ENCODE measurements at regions not wholly inside any gene's neighbourhood (a gene's known extent, or its start where the extent isn't known, plus 50 kb on each side); places are given as distances from the start of the nearest gene placed in this dataset.

DNA sequence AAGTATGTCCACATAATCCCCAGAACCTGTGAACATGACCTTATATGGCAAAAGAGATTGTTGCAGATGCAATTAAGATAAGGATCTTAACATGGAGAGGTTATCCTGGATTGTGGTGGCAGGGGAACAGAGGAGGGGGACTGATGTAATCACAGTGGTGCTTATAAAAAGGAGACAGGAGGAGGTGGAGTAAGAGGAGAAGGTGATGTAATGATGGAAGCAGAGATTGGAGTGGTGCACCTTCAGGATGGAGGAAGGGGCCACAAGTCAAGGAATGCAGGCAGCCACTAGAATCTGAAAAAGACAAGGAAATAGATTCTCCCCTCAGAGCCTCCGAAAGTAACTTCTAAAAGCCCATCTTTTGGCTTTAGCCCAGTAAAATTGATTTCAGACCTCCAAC lies 388.4 kb downstream of the BCOR start:
- TF ChIP-seq, protein P1, sequence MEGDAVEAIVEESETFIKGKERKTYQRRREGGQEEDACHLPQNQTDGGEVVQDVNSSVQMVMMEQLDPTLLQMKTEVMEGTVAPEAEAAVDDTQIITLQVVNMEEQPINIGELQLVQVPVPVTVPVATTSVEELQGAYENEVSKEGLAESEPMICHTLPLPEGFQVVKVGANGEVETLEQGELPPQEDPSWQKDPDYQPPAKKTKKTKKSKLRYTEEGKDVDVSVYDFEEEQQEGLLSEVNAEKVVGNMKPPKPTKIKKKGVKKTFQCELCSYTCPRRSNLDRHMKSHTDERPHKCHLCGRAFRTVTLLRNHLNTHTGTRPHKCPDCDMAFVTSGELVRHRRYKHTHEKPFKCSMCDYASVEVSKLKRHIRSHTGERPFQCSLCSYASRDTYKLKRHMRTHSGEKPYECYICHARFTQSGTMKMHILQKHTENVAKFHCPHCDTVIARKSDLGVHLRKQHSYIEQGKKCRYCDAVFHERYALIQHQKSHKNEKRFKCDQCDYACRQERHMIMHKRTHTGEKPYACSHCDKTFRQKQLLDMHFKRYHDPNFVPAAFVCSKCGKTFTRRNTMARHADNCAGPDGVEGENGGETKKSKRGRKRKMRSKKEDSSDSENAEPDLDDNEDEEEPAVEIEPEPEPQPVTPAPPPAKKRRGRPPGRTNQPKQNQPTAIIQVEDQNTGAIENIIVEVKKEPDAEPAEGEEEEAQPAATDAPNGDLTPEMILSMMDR (IDR thresholded peaks at IDR 0.05; ENCODE audit: low read depth, low read length) = no peak
- no peak for DNase-seq (ENCODE audit: extremely low read depth, low read depth)

DNA sequence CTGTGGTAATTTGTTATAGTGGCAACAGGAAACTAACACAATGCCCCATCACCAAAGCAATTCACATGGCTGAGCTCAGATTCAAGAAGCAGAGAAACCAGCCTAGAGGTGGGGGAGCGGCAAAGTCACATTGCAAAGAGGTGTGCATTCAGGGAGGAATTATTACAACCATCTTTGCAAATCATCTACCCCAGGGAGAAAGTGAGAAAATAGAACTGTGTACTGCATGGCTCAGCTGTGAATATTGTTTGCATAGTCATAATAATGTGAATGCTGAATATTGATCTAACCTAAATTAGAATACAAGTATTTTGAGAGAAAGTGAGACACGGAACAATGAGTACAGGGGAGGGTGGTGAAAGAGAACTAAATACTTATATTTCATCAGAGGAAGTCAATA lies 387.9 kb downstream of the BCOR start:
- TF ChIP-seq, protein P1 (IDR thresholded peaks at IDR 0.05; ENCODE audit: low read depth, low read length) = no peak
- no peak for DNase-seq (ENCODE audit: extremely low read depth, low read depth)

DNA sequence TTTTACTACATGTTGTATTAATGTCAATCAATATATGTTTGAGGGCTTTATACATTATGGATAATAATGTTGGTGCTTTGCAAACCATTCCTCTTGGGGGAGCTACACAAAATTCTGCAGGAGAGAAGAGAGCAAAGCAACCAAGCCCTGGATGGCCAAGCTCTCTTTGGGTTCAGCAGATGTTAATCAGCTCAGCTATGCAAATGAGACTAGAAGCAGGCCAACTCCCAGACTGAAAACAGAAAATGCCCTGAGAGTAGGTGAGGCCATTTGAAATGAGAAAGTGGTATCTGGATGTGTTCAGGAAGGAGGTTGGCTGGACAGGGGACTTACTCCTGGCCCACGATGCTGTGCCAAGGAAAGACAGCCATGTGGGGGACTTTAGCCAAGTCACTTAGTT lies 387.0 kb downstream of the BCOR start:
- no peak for DNase-seq (ENCODE audit: extremely low read depth, low read depth)
- TF ChIP-seq, protein P1 (IDR thresholded peaks at IDR 0.05; ENCODE audit: low read depth, low read length) = no peak

DNA sequence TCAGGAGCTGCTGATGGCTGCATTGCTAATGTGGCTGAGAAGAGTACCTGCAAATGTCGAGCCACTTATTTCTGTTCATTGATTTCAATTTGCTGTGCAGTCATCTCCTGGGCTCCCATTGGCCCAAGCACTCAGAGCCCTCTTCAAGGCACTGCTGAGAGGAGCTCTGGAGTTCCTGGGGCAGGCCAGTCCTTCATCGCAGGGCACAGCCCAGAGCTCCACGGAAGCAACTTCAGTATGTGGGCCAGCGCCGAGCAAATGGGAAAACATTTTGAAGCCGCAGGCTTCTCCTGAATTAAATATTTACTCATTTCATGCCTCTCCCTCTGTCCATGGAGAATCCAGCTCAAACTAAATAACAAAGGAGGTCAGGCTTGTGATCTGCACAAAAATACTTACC lies 383.3 kb downstream of the BCOR start:
- TF ChIP-seq, protein P1 (IDR thresholded peaks at IDR 0.05; ENCODE audit: low read depth, low read length) = no peak
- no peak for DNase-seq (ENCODE audit: extremely low read depth, low read depth)

DNA sequence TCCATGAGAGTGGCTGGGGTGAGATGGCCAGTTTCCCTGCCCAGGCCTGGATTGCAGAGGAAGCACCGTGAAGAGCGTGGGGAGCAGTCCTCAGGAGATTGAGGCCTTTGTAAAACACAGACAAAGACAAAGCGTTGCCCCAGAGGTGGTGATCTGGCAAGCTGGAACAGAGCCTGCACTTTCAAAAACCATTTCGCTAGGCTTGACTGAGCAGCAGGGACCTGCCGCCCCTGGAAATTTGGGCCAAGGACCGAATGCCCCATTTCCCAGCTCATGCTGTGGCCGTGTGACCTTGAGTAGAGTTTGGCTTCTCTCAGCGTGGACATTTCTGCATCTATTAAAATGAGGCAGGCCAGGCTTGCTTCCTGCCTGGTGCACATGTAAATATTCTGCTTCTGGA lies 381.4 kb downstream of the BCOR start:
- TF ChIP-seq, protein P1 (IDR thresholded peaks at IDR 0.05; ENCODE audit: low read depth, low read length) = no peak

DNA sequence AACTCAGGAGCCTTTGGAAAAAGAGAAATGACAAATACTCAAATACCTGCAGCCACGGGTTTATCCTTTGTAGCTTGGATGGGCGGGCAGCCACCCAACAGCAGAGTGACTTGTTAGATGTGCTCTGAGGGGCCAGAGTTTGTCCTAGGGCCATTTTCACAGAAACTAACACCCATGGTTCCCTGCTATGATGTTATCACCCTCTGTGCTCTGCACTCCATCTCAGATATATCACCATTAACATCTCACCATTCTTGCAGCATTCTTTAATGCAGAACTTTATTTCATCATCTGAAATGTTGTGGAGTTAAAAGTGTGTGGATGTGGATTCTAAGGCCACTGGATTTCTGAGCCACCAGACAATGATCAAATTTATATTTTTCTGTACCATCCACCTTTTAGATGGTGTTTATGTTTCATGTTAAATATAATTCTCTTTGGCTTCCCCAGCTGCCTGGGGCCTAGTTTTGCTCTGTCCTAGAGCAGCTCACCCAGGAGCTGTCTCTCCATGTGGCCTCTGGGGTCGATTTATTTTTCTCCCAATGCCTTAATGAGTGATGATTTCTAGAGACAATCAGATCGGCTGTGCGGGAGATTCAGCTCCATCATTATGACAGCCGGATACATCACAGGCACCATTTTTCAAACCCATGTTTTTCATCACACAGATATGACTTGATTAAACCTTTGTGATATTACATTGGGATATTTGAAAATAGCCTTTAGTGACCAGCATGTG lies 380.8 kb downstream of the BCOR start:
- TF ChIP-seq, protein P1 (IDR thresholded peaks at IDR 0.05; ENCODE audit: low read depth, low read length) = no peak
- no peak for DNase-seq (ENCODE audit: extremely low read depth, low read depth)

More for the DNA sequence above, 381.4 kb downstream of the BCOR start:
- no peak for DNase-seq (ENCODE audit: extremely low read depth, low read depth)

DNA sequence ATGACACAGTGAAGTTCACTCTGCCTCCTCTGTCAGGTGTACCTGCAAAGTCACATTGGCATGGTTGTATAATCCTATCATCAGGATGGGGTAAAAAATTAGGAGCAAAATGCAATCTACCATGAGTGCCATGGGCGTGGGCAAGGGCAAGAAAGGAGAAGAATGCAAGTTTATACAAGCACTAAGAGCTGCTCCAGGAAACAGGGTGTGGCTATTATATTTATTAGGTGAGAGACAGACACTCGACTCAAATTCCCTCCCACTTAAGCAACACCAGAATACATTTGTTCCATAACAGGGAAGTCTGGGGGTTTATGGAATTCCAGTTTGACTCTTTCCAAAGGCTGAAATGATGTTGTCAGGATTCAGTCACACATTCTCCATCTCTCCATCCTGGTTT lies 378.8 kb downstream of the BCOR start:
- TF ChIP-seq, protein P1 (IDR thresholded peaks at IDR 0.05; ENCODE audit: low read depth, low read length) = no peak
- no peak for DNase-seq (ENCODE audit: extremely low read depth, low read depth)

Measured in AG09319 (cell line).